COR-L47 (cell line): ENCODE measurements at regions not wholly inside any gene's neighbourhood (a gene's known extent, or its start where the extent isn't known, plus 50 kb on each side); places are given as distances from the start of the nearest gene placed in this dataset.
"Not testable (repeated sequence)": the region's sequence is repeated elsewhere in the genome, so short reads cannot be mapped to it uniquely, and the experiment has no call there.

Source experiments
- DNase-seq: peaks from one replicate; lab custom pipeline; 2025; lab: John Stamatoyannopoulos, UW

DNA sequence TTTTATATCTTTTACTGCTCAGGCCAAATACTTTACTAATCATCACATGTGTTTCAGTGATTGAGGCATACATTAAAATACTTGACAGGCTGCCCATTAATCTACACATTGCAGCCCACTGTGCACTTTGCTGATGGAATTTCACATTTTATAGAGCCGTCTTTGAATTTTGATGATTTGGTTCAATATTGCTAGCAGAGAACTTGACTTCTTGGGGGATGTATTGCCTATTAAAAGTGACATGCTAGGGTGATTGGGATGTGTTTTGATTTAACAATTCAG lies 1291.0 kb upstream of the GYPC start:
- DNase-seq: no peak

DNA sequence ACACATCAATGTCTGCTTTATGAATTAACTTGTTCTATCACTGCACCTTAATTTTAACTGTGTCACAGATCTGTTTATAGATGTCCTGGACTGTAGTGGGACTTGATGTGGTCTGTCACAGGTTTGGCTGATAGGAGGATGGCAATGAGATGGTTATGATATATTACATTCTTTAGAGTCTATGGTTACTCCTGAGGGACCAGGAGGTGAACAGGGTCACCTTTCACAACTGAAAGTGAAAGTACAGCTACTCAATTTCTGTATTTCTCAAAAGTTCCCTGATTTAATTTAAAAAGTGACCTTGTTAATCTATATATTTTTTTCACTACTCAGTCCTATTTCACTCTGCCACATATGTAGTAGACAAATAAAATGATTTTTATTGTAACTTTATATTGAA lies 1284.1 kb upstream of the GYPC start:
- DNase-seq: no peak

DNA sequence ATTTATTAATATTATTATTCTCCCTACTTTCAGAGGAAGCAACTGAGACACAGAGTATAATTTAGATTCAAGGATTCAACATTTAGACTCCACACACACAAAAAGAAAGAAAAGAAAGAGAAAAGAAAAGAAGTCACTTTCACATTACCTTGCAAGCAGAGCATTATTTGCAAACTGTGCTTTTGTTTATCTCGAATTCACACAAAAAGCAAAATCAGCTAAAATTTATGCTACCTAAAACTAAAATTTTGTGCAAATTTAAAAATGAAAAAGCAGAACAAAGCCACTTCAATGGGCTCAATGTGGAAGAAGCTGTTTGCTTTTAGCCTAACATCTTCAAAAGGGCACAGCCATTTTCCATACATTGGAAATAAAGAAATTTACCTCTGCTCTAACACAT lies 1282.7 kb upstream of the GYPC start:
- DNase-seq: no peak

- no peak for DNase-seq
Measured at GRCh38 chr2:125386074-125386473, 1269.9 kb upstream of the GYPC start.

- DNase-seq: no peak
Measured at GRCh38 chr2:125397535-125398251, 1258.3 kb upstream of the GYPC start.

GRCh38 chr2:125398738-125399524 lies 1257.0 kb upstream of the GYPC start:
- no peak for DNase-seq

DNA sequence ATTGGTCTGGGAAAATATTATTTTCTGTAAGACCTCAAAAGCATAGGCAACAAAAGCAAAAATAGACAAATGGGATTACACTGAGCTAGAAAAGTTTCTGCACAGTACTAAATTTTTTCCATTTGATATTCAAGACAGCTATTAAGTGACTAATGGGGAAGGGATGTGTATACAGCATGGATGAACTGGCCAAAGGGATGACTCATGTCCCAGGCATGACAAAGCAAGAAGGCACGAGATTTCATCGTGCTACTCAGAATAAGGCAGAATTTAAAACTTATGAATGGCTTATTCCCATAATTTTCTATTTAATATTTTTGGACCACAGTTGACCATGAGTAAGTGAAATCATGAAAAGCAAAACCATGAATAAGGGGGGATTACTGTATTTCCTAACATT lies 1250.1 kb upstream of the GYPC start:
- no peak for DNase-seq

DNA sequence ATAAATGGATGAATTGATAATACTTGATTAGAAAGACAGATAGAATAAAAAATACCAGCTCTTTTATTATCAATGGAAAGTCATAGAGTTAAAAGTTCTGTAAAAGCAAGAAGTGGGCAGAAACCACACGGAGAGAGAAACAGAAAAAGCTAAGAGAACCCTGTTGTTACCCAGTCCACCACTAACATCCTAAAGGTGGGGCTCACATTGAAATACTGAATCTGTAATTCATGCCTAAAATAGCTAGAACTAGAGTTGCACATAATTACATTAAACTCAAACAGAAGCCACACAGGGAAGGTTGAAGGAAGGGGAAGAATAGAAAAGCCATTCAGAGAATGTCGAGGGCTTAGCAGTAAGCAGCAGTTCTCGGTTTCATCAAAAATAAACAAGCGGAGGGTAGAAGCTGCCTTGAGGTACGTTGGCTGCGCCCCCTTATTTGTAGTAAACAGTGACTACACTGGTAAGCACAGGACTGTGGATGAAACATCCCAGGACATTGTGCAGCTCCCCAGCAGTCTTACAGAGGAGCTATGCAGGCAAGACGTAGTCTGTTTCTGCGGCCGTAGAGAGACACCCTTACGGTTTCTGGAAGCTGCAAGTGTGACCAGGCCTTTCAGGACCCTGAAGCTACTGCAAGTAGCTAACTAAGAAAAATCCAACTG lies 1247.0 kb upstream of the GYPC start:
- DNase-seq: no peak

DNA sequence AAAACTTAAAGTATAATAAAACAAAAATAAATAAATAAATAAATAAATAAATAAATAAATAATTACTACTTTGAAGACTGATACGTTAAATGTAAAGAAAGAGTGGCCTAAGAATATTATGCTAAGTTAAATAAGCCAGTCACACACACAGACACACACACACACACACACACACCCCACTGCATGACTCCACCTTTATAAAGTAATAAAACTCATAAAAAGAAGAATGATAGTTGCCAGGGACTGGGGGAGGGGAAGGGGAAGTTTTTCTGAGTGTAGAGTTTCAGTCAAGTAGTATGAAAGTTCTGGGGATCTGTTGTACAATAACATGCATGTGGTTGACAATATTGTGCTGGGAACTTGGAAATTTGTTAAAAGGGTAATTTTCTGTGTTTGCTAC lies 1237.5 kb upstream of the GYPC start:
- no peak for DNase-seq

DNA sequence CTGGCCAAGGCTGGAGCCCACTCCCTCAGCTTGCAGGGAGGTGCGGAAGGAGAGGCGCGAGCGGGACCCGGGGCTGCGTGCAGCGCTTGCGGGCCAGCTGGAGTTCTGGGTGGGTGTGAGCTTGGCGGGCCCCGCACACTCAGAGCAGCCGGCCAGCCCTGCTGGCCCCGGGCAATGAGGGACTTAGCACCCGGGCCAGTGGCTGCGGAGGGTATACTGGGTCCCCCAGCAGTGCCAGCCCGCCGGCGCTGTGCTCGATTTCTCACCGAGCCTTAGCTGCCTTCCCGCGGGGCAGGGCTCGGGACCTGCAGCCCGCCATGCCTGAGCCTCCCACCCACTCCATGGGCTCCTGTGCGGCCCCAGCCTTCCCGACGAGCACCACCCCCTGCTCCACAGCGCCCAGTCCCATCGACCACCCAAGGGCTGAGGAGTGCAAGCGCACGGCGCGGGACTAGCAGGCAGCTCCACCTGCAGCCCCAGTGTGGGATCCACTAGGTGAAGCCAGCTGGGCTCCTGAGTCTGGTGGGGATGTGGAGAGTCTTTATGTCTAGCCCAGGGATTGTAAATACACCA lies 1233.7 kb upstream of the GYPC start:
- not testable (repeated sequence) for DNase-seq

- DNase-seq: no peak
Measured at GRCh38 chr2:125424266-125424785, 1231.6 kb upstream of the GYPC start.

DNA sequence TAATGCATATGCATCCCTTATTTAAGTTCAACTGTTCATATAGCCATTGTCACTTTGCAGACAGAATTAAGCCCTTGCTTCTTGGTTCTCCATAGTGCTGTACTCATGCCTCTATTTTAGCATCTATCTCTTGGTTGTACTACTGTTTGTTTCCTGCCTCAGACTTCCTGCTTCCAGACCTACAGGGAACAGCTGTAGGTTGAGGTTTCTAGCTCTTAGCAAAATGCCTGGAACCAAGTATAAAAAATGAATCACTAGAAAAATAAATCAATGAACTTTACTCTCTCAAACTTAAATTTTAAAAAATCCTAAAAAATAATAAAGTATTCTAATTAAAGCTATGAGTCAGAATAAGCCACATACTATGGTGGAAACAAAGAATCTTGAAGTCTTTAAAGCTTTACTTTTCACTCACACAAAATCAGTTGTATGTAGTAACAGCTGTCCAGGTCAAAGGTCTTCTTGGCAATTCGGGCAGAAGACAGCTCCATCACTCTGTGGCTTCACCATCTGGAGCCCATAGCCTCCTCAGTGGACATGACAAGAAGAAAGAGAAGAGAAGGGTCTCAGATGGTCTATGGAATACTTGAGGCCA lies 1228.1 kb upstream of the GYPC start:
- DNase-seq: no peak

DNA sequence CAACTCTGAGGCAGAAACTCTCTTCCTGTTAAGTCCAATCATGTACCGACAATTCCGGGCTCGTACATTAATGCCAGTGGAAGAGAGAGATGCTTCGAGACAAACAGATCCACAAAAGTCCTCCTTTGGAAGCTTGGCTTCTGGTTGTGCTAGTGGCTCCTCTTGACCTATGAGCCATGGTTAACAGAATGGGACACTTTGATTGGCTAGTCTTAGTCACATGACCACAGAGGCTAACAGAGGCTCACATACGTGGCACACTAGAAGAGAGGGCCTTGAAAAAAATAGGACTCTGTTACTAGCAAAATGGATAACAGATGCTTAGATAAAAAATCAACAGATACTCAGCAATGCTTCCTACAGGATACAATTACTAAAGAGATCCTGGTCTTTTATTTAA lies 1211.9 kb upstream of the GYPC start:
- no peak for DNase-seq

GRCh38 chr2:125445495-125445894 lies 1210.5 kb upstream of the GYPC start:
- DNase-seq: no peak

- no peak for DNase-seq
Measured at GRCh38 chr2:125450092-125450491, 1205.9 kb upstream of the GYPC start.

DNA sequence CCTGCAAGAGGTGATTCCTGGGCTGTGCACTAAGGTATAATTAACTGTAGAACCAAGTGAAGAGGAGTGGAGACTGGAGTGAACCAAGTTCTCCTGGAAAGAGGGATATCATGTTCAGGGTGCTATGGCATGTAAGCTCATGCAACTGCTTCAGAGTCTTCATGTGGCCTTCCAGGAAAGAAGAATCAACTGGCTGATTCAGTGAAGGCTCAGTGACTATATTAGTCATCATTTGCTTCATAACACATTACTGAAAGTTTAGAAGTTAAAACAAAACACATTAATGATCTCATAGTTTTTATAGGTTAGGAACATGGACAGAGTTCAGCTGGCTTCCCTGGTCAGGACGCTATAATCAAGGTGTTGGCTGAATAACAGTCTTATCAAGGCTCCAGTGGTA lies 1200.8 kb upstream of the GYPC start:
- DNase-seq: no peak

GRCh38 chr2:125456693-125457363 lies 1199.1 kb upstream of the GYPC start:
- DNase-seq: peak; percentile 78

DNA sequence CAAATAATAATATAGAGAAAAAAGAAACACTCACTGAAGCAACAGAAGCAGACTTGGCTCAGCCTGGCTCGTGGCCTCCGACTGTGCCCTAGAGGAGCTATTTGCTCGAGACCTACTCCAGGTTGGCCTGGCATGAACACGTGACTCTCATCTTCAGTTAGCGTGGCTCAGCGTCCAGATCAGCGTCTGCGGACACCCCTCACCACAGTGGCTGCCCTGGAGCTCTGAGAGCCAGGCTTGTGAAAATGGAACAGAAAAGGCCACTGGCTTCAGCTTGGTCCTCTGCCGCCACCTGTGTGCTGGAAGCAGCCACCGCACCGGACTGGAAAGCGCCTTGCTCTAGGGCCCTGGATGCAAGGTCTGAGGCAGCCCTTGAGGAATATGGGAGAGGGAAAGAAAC lies 1184.0 kb upstream of the GYPC start:
- DNase-seq: peak; percentile 30

DNA sequence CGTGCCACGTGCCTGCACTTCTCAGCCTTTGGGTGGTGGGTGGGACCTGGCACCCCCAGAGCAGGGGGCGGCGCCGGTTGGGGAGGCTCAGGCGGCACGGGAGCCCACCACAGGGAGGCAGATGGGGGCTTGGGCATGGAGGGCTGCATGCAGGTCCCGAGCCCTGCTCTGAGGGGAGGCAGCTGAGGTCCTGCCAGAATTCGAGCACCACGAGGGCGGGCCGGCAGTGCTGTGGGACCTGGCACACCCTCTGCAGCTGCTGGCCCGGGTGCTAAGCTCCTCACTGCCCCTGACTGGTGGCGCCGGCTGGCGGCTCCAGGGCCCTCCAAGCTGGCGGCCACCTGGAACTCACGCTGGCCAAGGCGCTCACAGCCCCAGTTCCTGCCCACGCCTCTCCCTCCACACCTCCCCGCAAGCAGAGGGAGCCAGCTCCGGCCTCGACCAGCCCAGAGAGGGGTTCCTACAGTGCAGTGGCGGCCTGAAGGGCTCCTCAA lies 1176.8 kb upstream of the GYPC start:
- DNase-seq: no peak

DNA sequence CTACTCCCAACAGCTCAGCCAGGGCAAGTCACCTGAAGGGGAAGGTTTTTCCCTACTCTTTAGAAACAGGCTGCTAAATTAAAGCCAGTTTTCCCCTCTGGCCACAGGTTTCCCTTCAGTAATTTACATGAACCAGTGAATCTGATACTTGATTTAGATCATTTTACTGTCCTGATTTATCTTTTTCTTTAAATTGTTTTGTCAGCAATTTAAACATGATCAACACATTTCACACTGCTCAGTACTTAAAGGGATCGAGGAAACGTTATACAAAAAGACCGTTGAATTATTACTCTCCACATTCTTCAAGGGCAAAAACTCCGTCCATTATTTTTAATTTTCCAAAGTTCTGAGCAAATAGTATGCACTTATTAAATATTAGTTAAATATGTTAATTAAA lies 1165.7 kb upstream of the GYPC start:
- DNase-seq: no peak

DNA sequence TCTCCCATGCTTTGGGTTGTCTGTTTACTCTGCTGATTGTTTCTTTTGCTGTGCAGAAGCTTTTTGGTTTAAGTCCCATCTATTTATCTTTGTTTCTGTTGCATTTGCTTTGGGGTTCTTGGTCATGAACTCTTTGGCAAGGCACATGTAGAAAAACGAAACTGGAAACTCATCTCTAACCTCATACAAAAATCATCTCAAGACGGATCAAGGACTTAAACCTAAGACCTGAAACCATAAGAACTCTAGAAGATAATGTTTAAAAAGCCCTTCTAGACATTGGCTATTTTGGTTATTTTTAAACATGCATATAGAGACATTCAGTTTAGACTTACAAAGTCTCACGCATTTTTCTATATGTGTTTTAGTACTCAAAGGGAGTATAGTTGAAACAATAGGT lies 1164.3 kb upstream of the GYPC start:
- DNase-seq: no peak

DNA sequence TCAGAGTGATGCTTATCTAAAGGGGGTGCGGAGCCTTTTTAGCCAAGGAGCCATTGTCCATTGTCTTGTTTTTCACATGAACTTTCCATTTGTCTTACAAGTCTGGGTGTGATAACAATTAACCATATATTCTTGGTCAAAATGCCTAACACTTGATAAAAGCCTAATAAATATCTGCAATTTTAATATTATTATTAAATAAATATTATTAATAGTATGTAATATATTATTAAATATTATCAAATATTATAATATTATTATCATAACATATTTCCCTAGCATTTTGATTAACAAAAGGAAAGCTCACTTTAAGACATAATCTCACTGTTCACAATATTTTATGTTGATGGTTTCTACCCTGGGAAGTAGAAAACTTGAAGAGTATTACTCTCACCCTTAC lies 1143.6 kb upstream of the GYPC start:
- no peak for DNase-seq
